HEK293 (cell line): ENCODE measurements at regions not wholly inside any gene's neighbourhood (a gene's known extent, or its start where the extent isn't known, plus 50 kb on each side); places are given as distances from the start of the nearest gene placed in this dataset.
A peak's percentile ranks its signal among the peaks of the same experiment; 100 is the strongest.

ENCODE experiments used
- CTCF ChIA-PET: fragments of 350-600 bp; formaldehyde crosslinking; extraction: SDS; loops from one replicate; lab custom pipeline; 2021; ENCODE audit warnings: antibody characterized with exemption; lab: Yijun Ruan, JAX
- POLR2A ChIA-PET: fragments of 300-600 bp; formaldehyde crosslinking; extraction: SDS; loops from one replicate; lab custom pipeline; 2020; ENCODE audit warnings: antibody characterized with exemption, inconsistent platforms; lab: Yijun Ruan, JAX
- H3K27ac ChIP-seq: fragments of 200-500 bp; sonication (Bioruptor generic); 2 replicates; pipeline ENCODE4 v1.5.1; 2014; ENCODE audit warnings: low read depth, low read length, control low read depth, inconsistent platforms; ENCODE audit errors: extremely low read depth
- H3K36me3 ChIP-seq, 2 experiments: fragments of 200-500 bp in 1 of 2; sonication (Bioruptor generic) in 1 of 2; 1 replicate in 1 of 2; 2 replicates in 1 of 2; pipeline ENCODE4 v1.5.1; 2014 to 2017; ENCODE audit warnings: inconsistent platforms in 2 of 2, low read length in 2 of 2; ENCODE audit not compliant: control insufficient read depth in 2 of 2, insufficient read depth in 1 of 2
- H3K4me1 ChIP-seq: fragments of 200-500 bp; sonication (Bioruptor generic); 2 replicates; pipeline ENCODE4 v1.5.1; 2014; ENCODE audit warnings: mild to moderate bottlenecking, low read length, inconsistent platforms; ENCODE audit not compliant: control insufficient read depth, insufficient read depth
- H3K4me3 ChIP-seq: 2 replicates; pipeline ENCODE4 v1.5.1; 2011; ENCODE audit warnings: low read depth, mild to moderate bottlenecking, control low read depth, low read length, moderate library complexity
- H3K9me3 ChIP-seq: fragments of 200-500 bp; sonication (Bioruptor generic); 2 replicates; pipeline ENCODE4 v1.5.1; 2014; ENCODE audit warnings: low read depth, low read length, inconsistent platforms; ENCODE audit not compliant: control insufficient read depth, insufficient read depth
- BCL11A ChIP-seq: fragments of 450-650 bp; formaldehyde crosslinking; IDR thresholded peaks from 2 replicates; pipeline ENCODE4 v1.5.1; 2016; ENCODE audit warnings: low read depth, missing biosample characterization, missing genetic modification characterization
- FEZF1 ChIP-seq: fragments of 450-650 bp; formaldehyde crosslinking; IDR thresholded peaks from 2 replicates; pipeline ENCODE4 v1.5.1; 2016; ENCODE audit warnings: missing biosample characterization, missing genetic modification characterization
- GLIS1 ChIP-seq: fragments of 450-650 bp; formaldehyde crosslinking; IDR thresholded peaks from 2 replicates; pipeline ENCODE4 v1.5.1; 2016; ENCODE audit warnings: missing biosample characterization, missing genetic modification characterization
- HIC1 ChIP-seq: fragments of 450-650 bp; formaldehyde crosslinking; IDR thresholded peaks from 2 replicates; pipeline ENCODE4 v1.5.1; 2016; ENCODE audit warnings: missing biosample characterization, missing genetic modification characterization
- HOXA7 ChIP-seq: sonication (generic); formaldehyde crosslinking; IDR thresholded peaks from 2 replicates; pipeline ENCODE4 v1.8.1; 2022; ENCODE audit warnings: missing genetic modification reagents, borderline replicate concordance
- PATZ1 ChIP-seq: fragments of 450-650 bp; formaldehyde crosslinking; IDR thresholded peaks from 2 replicates; pipeline ENCODE4 v1.5.1; 2016; ENCODE audit warnings: missing biosample characterization, missing genetic modification characterization
- PRDM6 ChIP-seq: fragments of 450-650 bp; formaldehyde crosslinking; IDR thresholded peaks from 2 replicates; pipeline ENCODE4 v1.5.1; 2017; ENCODE audit warnings: missing biosample characterization, missing genetic modification characterization
- SP7 ChIP-seq: fragments of 450-650 bp; formaldehyde crosslinking; IDR thresholded peaks from 2 replicates; pipeline ENCODE4 v1.5.1; 2016; ENCODE audit warnings: missing biosample characterization, missing genetic modification characterization
- ZNF341 ChIP-seq: fragments of 450-650 bp; formaldehyde crosslinking; IDR thresholded peaks from 2 replicates; pipeline ENCODE4; 2016; ENCODE audit warnings: low read depth, missing biosample characterization, missing genetic modification characterization
- ZNF362 ChIP-seq: fragments of 450-650 bp; formaldehyde crosslinking; IDR thresholded peaks from 2 replicates; pipeline ENCODE4 v1.5.1; 2016; ENCODE audit warnings: missing biosample characterization, missing genetic modification characterization
- ZNF561 ChIP-seq: fragments of 450-650 bp; IDR thresholded peaks from 2 replicates; pipeline ENCODE4 v1.5.1; 2018; ENCODE audit warnings: missing biosample characterization, missing genetic modification characterization, borderline replicate concordance
- ZNF747 ChIP-seq: fragments of 450-650 bp; formaldehyde crosslinking; IDR thresholded peaks from 2 replicates; pipeline ENCODE4 v1.5.1; 2016; ENCODE audit warnings: missing biosample characterization, missing genetic modification characterization
- ZNF843 ChIP-seq: fragments of 450-650 bp; formaldehyde crosslinking; IDR thresholded peaks from 2 replicates; pipeline ENCODE4 v1.5.1; 2016; ENCODE audit warnings: missing biosample characterization, missing genetic modification characterization
- ZSCAN30 ChIP-seq: fragments of 450-650 bp; IDR thresholded peaks from 2 replicates; pipeline ENCODE4 v1.5.1; 2018; ENCODE audit warnings: missing biosample characterization, mild to moderate bottlenecking, missing genetic modification characterization, moderate library complexity

- TF ChIP-seq PATZ1 (tag by site-specific recombination) (no peak), HIC1 (tag by site-specific recombination) (0 out of 2 replicates have a peak, but pooled peaks have one; percentile 20), BCL11A (tag by site-specific recombination) (no peak), FEZF1 (tag by site-specific recombination) (peak; percentile 35; the same call in 1 of the 2 replicates), SP7 (tag by site-specific recombination) (no peak), ZNF843 (peak; percentile 70), PRDM6 (peak; percentile 46; the same call in 1 of the 2 replicates), HOXA7 (CRISPR knock-in tag) (no peak), GLIS1 (no peak), ZNF561 (tag by site-specific recombination) (no peak)
- Histone ChIP-seq H3K9me3 (no peaks in the 10 kb centered on the region), H3K4me3 (no peak overlapping the region), H3K4me1 (no peaks in the 10 kb centered on the region; the same call in 1 of the 2 replicates), H3K27ac (no peak overlapping the region), H3K36me3 (no peaks in the 10 kb centered on the region)
- CTCF ChIA-PET: no interaction called here
- POLR2A ChIA-PET: no interaction called here
Observed at GRCh38 chr4:124203613-124204238, 508.8 kb downstream of the ANKRD50 start.

GRCh38 chr4:124206779-124207605 lies 505.5 kb downstream of the ANKRD50 start:
- Histone ChIP-seq H3K4me1 (no peaks in the 10 kb centered on the region), H3K27ac (no peak overlapping the region), H3K36me3 (no peaks in the 10 kb centered on the region), H3K9me3 (no peaks in the 10 kb centered on the region), H3K4me3 (no peak overlapping the region)
- POLR2A ChIA-PET: interaction anchor here (0.6 kb wide), 1 partner anchor 776 kb away, joined by 3 read pairs; no protein-coding TSS in a partner anchor
- CTCF ChIA-PET: interaction anchor here (0.6 kb wide), 2 partner anchors 82 to 392 kb away, joined by 3 to 4 read pairs; no protein-coding TSS in a partner anchor
- TF ChIP-seq ZSCAN30 (tag by site-specific recombination): no peak
- TF ChIP-seq ZNF362 (tag by site-specific recombination): 0 out of 2 replicates have a peak, but pooled peaks have one; percentile 20
- TF ChIP-seq ZNF341: no peak
- no peak for TF ChIP-seq ZNF747 (tag by site-specific recombination)
